ES-I3 (cell line): ENCODE measurements at regions not wholly inside any gene's neighbourhood (a gene's known extent, or its start where the extent isn't known, plus 50 kb on each side); places are given as distances from the start of the nearest gene placed in this dataset.

Source experiments
- H3K36me3 ChIP-seq: 2 replicates; pipeline ENCODE4 v1.6.1; 2013; ENCODE audit warnings: mild to moderate bottlenecking, low read length, control low read depth, moderate library complexity; ENCODE audit not compliant: insufficient read depth
- H3K4me1 ChIP-seq: 2 replicates; pipeline ENCODE4 v1.6.1; 2013; ENCODE audit warnings: mild to moderate bottlenecking, control low read depth, low read length; ENCODE audit not compliant: insufficient read depth
- H3K9ac ChIP-seq: 2 replicates; pipeline ENCODE4 v1.6.1; 2013; ENCODE audit warnings: low read depth, mild to moderate bottlenecking, low read length, moderate library complexity
- H3K9me3 ChIP-seq: 2 replicates; pipeline ENCODE4 v1.6.1; 2013; ENCODE audit warnings: mild to moderate bottlenecking, low read length, moderate library complexity; ENCODE audit not compliant: control insufficient read depth, insufficient read depth

GRCh38 chr9:79196606-79197005 lies 375.2 kb upstream of the TLE4 start:
- Histone ChIP-seq H3K9me3 (no peaks in the 10 kb centered on the region), H3K36me3 (no peaks in the 10 kb centered on the region), H3K9ac (no peak overlapping the region), H3K4me1 (no peaks in the 10 kb centered on the region; the same call in 1 of the 2 replicates)

GRCh38 chr9:79200336-79200735 lies 371.4 kb upstream of the TLE4 start:
- Histone ChIP-seq H3K36me3 (no peaks in the 10 kb centered on the region), H3K4me1 (no peaks in the 10 kb centered on the region; the same call in 1 of the 2 replicates), H3K9me3 (no peaks in the 10 kb centered on the region), H3K9ac (no peak overlapping the region)

GRCh38 chr9:79201636-79202035 lies 370.1 kb upstream of the TLE4 start:
- H3K9me3 ChIP-seq: no peaks in the 10 kb centered on the region
- H3K4me1 ChIP-seq: no peaks in the 10 kb centered on the region; the same call in 1 of the 2 replicates
- H3K36me3 ChIP-seq: no peaks in the 10 kb centered on the region
- no peak overlapping the region for H3K9ac ChIP-seq

- Histone ChIP-seq H3K9ac (no peak overlapping the region), H3K36me3 (no peaks in the 10 kb centered on the region), H3K9me3 (no peaks in the 10 kb centered on the region), H3K4me1 (peaks cover 7% of the 10 kb centered on the region)
Observed at GRCh38 chr9:79208791-79209396, 362.9 kb upstream of the TLE4 start.

- no peaks in the 10 kb centered on the region for H3K9me3 ChIP-seq
- H3K36me3 ChIP-seq: no peaks in the 10 kb centered on the region
- no peak overlapping the region for H3K9ac ChIP-seq
- H3K4me1 ChIP-seq: peaks cover 7% of the 10 kb centered on the region
Observed at GRCh38 chr9:79210541-79211243, 361.1 kb upstream of the TLE4 start.

- Histone ChIP-seq H3K4me1 (peaks cover 7% of the 10 kb centered on the region), H3K9ac (no peak overlapping the region), H3K36me3 (no peaks in the 10 kb centered on the region), H3K9me3 (no peaks in the 10 kb centered on the region)
Observed at GRCh38 chr9:79213417-79214125, 358.2 kb upstream of the TLE4 start.

GRCh38 chr9:79215821-79216220 lies 355.9 kb upstream of the TLE4 start:
- H3K36me3 ChIP-seq: no peaks in the 10 kb centered on the region

GRCh38 chr9:79220251-79220650 lies 351.5 kb upstream of the TLE4 start:
- Histone ChIP-seq H3K9ac (no peak overlapping the region), H3K4me1 (no peaks in the 10 kb centered on the region), H3K9me3 (no peaks in the 10 kb centered on the region; the same call in 1 of the 2 replicates)

More at GRCh38 chr9:79215821-79216220, 355.9 kb upstream of the TLE4 start:
- no peaks in the 10 kb centered on the region; the same call in 1 of the 2 replicates for H3K9me3 ChIP-seq
- no peak overlapping the region for H3K9ac ChIP-seq
- no peaks in the 10 kb centered on the region for H3K4me1 ChIP-seq

GRCh38 chr9:79220666-79221065 lies 351.1 kb upstream of the TLE4 start:
- H3K4me1 ChIP-seq: no peaks in the 10 kb centered on the region
- H3K9me3 ChIP-seq: no peaks in the 10 kb centered on the region; the same call in 1 of the 2 replicates
- H3K9ac ChIP-seq: no peak overlapping the region
- no peaks in the 10 kb centered on the region for H3K36me3 ChIP-seq

More at GRCh38 chr9:79220251-79220650, 351.5 kb upstream of the TLE4 start:
- H3K36me3 ChIP-seq: no peaks in the 10 kb centered on the region

- no peaks in the 10 kb centered on the region; the same call in 1 of the 2 replicates for H3K9me3 ChIP-seq
- no peaks in the 10 kb centered on the region for H3K4me1 ChIP-seq
- no peak overlapping the region for H3K9ac ChIP-seq
- H3K36me3 ChIP-seq: no peaks in the 10 kb centered on the region
Observed at GRCh38 chr9:79221084-79221483, 350.7 kb upstream of the TLE4 start.

- Histone ChIP-seq H3K4me1 (no peaks in the 10 kb centered on the region), H3K36me3 (no peaks in the 10 kb centered on the region), H3K9ac (no peak overlapping the region), H3K9me3 (no peaks in the 10 kb centered on the region; the same call in 1 of the 2 replicates)
Observed at GRCh38 chr9:79222483-79222882, 349.3 kb upstream of the TLE4 start.

- no peaks in the 10 kb centered on the region for H3K4me1 ChIP-seq
- no peak overlapping the region for H3K9ac ChIP-seq
- no peaks in the 10 kb centered on the region for H3K36me3 ChIP-seq
- H3K9me3 ChIP-seq: no peaks in the 10 kb centered on the region; the same call in 1 of the 2 replicates
Observed at GRCh38 chr9:79224672-79225433, 346.9 kb upstream of the TLE4 start.

GRCh38 chr9:79233542-79233941 lies 338.2 kb upstream of the TLE4 start:
- no peak overlapping the region for H3K9ac ChIP-seq
- no peaks in the 10 kb centered on the region for H3K4me1 ChIP-seq
- H3K36me3 ChIP-seq: no peaks in the 10 kb centered on the region
- no peaks in the 10 kb centered on the region for H3K9me3 ChIP-seq

GRCh38 chr9:79236466-79236865 lies 335.3 kb upstream of the TLE4 start:
- H3K36me3 ChIP-seq: no peaks in the 10 kb centered on the region

More at GRCh38 chr9:79236466-79236865, 335.3 kb upstream of the TLE4 start:
- peaks cover 12% of the 10 kb centered on the region; the same call in 1 of the 2 replicates for H3K4me1 ChIP-seq
- H3K9ac ChIP-seq: no peak overlapping the region
- no peaks in the 10 kb centered on the region for H3K9me3 ChIP-seq
